Activated CD8-positive, alpha-beta memory T cell treated with anti-CD3 and anti-CD28 coated beads, Interleukin-2, amount 50 U/mL, for 4 hours (primary cell): ENCODE measurements at regions not wholly inside any gene's neighbourhood (a gene's known extent, or its start where the extent isn't known, plus 50 kb on each side); places are given as distances from the start of the nearest gene placed in this dataset.
A peak's percentile ranks its signal among the peaks of the same experiment; 100 is the strongest.
"Not testable (repeated sequence)": the region's sequence is repeated elsewhere in the genome, so short reads cannot be mapped to it uniquely, and the experiment has no call there.

Experiments used
- DNase-seq: peaks from one replicate; pipeline ENCODE4 v3.0.0-alpha.2; 2020

- DNase-seq = no peak
Measured at GRCh38 chr9:87781331-87781730, 55.4 kb downstream of the CTSL start.

GRCh38 chr9:87783180-87783579 lies 57.3 kb downstream of the CTSL start:
- no peak for DNase-seq

- DNase-seq = not testable (repeated sequence)
Measured at GRCh38 chr9:87785315-87785970, 59.5 kb downstream of the CTSL start.

DNA sequence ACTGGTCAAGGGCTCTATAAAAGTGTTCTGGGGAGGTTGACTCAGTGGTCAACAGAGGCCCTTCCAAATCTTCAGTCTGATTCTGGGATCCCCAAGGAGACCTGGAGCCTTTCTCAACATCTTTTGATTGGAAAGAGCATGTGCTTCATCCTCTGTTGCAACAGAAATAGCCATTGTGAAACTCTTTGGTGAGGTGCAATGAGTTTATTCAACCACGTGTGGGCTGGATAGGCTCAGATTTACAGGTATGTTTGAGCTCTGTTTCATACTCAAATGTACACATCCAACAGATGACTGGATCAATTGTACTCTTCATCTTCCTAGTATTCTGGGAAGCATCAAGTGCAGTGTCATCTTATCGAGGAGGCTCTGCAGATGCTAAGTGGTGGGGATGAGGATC lies 60.5 kb downstream of the CTSL start:
- no peak for DNase-seq

DNA sequence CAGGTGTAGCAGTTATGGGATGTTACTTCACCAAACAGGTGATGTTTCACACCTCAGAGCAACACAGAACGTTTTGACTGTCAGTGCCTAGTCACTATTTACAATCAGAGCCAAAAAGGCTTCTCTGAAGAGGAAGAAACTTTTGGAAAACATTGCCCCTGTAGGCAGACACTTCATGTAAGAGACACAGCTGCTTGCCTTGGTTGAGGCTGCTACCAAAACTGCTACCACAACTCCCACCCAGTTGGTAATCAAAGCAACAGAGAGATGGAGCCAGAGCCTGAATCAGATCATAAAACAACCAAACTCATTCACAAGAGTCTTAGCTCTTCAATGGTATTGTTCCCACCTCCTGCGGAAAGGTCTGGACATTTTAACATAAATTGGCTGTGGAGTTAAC lies 61.0 kb downstream of the CTSL start:
- DNase-seq = no peak

GRCh38 chr9:87787735-87788134 lies 61.8 kb downstream of the CTSL start:
- no peak for DNase-seq

- DNase-seq = peak; percentile 20
Measured at GRCh38 chr9:87792831-87793288, 66.9 kb downstream of the CTSL start.

DNA sequence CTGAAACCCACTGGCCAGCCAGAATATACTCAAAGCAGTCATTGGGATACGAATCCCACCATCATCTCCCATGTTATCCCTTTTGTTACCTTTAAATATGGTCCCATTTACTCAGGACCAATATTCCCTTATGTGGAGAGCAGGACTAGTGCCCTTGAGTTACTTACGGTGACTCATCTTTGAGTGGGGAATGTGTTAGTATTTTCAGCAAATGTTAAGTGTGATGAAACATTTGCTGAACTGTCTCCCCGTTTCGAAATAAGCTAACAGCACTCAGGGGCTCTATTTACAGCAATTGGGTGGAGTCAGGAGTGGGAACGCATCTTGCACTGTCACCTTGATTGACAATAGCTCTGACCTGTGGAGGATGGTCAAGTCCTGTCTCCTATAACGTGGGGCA lies 67.4 kb downstream of the CTSL start:
- no peak for DNase-seq

DNA sequence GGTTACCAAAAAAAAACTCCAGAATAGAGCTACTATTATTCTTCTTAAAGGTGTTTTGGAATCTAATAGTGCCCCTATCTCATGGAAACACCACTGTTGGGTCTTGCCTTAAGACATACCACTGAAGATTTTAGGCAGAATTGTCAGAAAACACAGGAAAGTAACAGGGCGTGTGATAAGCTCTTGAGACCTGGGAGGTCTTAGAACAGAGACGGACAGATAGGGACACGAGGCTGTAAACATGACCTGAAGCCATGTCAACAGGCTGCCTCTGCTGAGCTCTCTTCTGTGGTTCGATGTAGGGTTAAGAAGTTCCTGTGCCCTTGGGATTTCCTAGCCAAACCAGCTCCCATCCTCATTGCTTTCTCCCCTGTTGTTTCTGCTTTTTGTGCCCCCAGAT lies 69.3 kb downstream of the CTSL start:
- DNase-seq = no peak

DNA sequence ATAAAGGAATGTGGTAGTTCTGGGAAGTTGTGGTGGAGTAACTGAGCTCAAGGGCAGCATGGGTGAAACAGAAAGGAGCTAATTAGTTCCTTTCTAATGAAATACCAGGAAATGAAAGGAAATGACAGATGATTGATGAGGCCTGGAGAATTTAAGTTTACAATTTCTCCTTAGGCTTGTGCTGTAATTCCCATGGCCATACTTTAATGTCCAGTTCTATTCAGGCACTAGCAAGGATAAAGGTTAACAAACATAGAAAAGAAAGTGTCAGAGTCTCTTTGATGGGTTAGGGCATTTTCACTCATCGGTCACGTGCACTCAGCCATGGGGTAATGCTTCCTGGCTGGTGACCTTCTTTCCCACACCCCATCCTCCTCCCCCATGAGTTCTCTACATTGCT lies 70.3 kb downstream of the CTSL start:
- DNase-seq = no peak

GRCh38 chr9:87798261-87798833 lies 72.4 kb downstream of the CTSL start:
- DNase-seq = no peak

- DNase-seq = no peak
Measured at GRCh38 chr9:87799503-87799902, 73.6 kb downstream of the CTSL start.

DNA sequence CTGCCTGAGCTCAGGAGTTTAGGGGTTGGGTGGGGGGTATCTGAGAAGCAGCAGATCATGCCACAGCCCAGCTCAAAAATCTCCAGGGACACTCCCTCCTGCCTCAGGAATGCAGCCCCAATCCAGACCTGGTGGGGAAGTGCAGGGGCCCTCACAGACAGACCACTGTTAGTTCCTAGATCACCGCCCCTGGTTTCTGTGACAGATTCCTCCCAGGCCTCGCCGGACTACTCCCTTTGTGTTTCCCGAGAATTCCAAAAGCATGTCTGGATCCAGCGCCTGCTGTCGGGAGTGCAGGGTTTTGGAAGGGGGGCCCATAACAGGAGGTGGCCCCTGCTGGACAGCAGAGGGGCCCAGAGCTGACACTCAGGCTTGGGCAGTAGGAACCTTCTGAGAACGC lies 74.5 kb downstream of the CTSL start:
- no peak for DNase-seq

GRCh38 chr9:87801013-87801412 lies 75.1 kb downstream of the CTSL start:
- DNase-seq = no peak

GRCh38 chr9:87803166-87803565 lies 77.2 kb downstream of the CTSL start:
- no peak for DNase-seq

GRCh38 chr9:87803623-87804345 lies 77.9 kb downstream of the CTSL start:
- no peak for DNase-seq

DNA sequence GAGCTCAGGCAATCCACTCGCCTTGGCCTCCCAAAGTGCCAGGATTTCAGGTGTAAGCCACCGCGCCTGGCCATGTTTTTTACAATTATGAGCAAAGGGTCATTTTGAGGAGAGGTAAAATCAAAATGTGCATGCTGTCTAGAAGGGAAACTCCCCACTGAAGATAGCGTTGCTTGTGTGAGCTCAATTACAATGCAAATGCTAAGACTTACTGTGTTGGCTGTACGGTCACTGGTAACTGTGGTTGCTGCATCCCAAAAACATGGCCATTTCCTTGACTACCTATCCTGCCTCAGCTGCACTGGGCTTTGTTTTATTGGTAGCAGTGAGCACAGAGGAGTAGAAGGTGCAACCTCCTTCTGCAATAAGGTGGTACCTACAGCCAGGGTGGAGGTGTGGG lies 77.4 kb upstream of the SPATA31E1 start:
- DNase-seq = no peak

GRCh38 chr9:87810008-87810407 lies 72.7 kb upstream of the SPATA31E1 start:
- no peak for DNase-seq

GRCh38 chr9:87810679-87811178 lies 71.9 kb upstream of the SPATA31E1 start:
- no peak for DNase-seq

- no peak for DNase-seq
Measured at GRCh38 chr9:87812375-87813118, 70.1 kb upstream of the SPATA31E1 start.

- no peak for DNase-seq
Measured at GRCh38 chr9:87813119-87813463, 69.6 kb upstream of the SPATA31E1 start.

GRCh38 chr9:87816036-87816435 lies 66.6 kb upstream of the SPATA31E1 start:
- DNase-seq = no peak

DNA sequence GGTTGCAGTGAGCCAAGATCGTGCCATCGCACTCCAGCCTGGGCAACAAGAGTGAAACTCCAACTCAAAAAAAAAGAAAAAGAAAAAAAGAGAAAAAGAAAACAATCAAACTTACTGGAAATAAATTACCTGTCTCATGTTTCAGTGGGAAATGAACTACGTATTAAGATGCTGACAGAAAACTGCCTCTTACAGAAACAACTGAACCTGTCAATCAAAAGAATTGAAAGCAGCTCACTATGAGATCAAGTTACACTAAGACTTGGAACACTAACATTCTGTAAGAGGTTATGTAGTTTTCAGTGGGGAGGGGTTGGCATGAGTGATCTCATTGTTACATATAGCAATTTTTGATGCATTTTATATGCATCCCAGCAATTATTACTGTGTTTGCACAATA lies 64.4 kb upstream of the SPATA31E1 start:
- DNase-seq = no peak
